WI38 (cell line): ENCODE measurements at regions not wholly inside any gene's neighbourhood (a gene's known extent, or its start where the extent isn't known, plus 50 kb on each side); places are given as distances from the start of the nearest gene placed in this dataset.

ENCODE experiments used
- H3K4me3 ChIP-seq: 2 replicates; pipeline ENCODE4 v1.5.1; 2011; ENCODE audit warnings: low read depth, mild to moderate bottlenecking, control low read depth, low read length
- CTCF ChIP-seq: IDR thresholded peaks from 2 replicates; pipeline ENCODE4 v1.5.1; 2012; ENCODE audit warnings: low read depth, mild to moderate bottlenecking, control low read depth, low read length

GRCh38 chr1:173101589-173101988 is 50.8 kb upstream of the TNFSF18 start:
- TF ChIP-seq CTCF, result no peak
- H3K4me3 ChIP-seq, result no peak overlapping the region

GRCh38 chr1:173100476-173101107 is 49.9 kb upstream of the TNFSF18 start:
- no peak for TF ChIP-seq CTCF
- H3K4me3 ChIP-seq, result no peak overlapping the region
